Lower leg skin (tissue), 4 donors: ENCODE measurements at regions not wholly inside any gene's neighbourhood (a gene's known extent, or its start where the extent isn't known, plus 50 kb on each side); places are given as distances from the start of the nearest gene placed in this dataset.

ENCODE experiments used
- DNase-seq, 2 donors: peaks; one replicate each; pipeline ENCODE4 v3.0.0-alpha.2; 2019; ENCODE audit warnings: low spot score in 2 of 2
- H3K4me3 ChIP-seq: fragments of 200-600 bp; sonication (generic); 2 replicates; pipeline ENCODE4 v1.5.1; 2017; ENCODE audit warnings: mild to moderate bottlenecking, low read depth; ENCODE audit not compliant: poor library complexity, severe bottlenecking
- POLR2A ChIP-seq, 2 donors: fragments of 450-650 bp; IDR thresholded peaks; one replicate each; pipeline ENCODE4 v1.6.1; 2016 to 2017; ENCODE audit warnings: antibody characterized with exemption in 2 of 2, mild to moderate bottlenecking in 1 of 2, moderate library complexity in 1 of 2
- WGBS, 2 donors: methylation state at CpG; one replicate each; pipeline ENCODE4 v1.1.5; 2018; 5-methylcytosine and 5-hydroxymethylcytosine counted together
- intact Hi-C: fragments of 100-400 bp; cut with DNase I; formaldehyde crosslinking; loops from one replicate; pipeline ENCODE4 v1.15.0; 2023; ENCODE audit warnings: low total_unique reads
- TF ChIP-seq, protein P1 (sequence below), 3 donors: fragments of 450-650 bp; IDR thresholded peaks; one replicate each; pipeline ENCODE4 v1.5.1; 2016; ENCODE audit warnings: antibody characterized with exemption in 3 of 3, mild to moderate bottlenecking in 3 of 3, moderate library complexity in 2 of 3

GRCh38 chr20:52880997-52881396, 91.2 kb upstream of the TSHZ2 start:
- intact Hi-C loops, result no loop called here
- DNase-seq, result no peak
- H3K4me3 ChIP-seq, result no peak overlapping the region
- no peak for TF ChIP-seq POLR2A (IDR thresholded peaks at IDR 0.05)
- TF ChIP-seq, protein P1, sequence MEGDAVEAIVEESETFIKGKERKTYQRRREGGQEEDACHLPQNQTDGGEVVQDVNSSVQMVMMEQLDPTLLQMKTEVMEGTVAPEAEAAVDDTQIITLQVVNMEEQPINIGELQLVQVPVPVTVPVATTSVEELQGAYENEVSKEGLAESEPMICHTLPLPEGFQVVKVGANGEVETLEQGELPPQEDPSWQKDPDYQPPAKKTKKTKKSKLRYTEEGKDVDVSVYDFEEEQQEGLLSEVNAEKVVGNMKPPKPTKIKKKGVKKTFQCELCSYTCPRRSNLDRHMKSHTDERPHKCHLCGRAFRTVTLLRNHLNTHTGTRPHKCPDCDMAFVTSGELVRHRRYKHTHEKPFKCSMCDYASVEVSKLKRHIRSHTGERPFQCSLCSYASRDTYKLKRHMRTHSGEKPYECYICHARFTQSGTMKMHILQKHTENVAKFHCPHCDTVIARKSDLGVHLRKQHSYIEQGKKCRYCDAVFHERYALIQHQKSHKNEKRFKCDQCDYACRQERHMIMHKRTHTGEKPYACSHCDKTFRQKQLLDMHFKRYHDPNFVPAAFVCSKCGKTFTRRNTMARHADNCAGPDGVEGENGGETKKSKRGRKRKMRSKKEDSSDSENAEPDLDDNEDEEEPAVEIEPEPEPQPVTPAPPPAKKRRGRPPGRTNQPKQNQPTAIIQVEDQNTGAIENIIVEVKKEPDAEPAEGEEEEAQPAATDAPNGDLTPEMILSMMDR (IDR thresholded peaks at IDR 0.05), result no peak

- intact Hi-C loops, result no loop called here
- no peak for DNase-seq
- 34% methylated on average over 3 of the region's 3 CpGs for WGBS, 2 donors
- TF ChIP-seq, protein P1 (IDR thresholded peaks at IDR 0.05), result no peak
- TF ChIP-seq POLR2A (IDR thresholded peaks at IDR 0.05), result no peak
- no peak overlapping the region for H3K4me3 ChIP-seq
These were observed 91.9 kb upstream of the TSHZ2 start for GRCh38 chr20:52880259-52880658.

GRCh38 chr20:52874241-52874640, 97.9 kb upstream of the TSHZ2 start:
- H3K4me3 ChIP-seq, result no peak overlapping the region
- DNase-seq, result no peak
- 89% methylated on average over 3 of the region's 3 CpGs for WGBS, 2 donors
- TF ChIP-seq POLR2A (IDR thresholded peaks at IDR 0.05), result no peak
- TF ChIP-seq, protein P1 (IDR thresholded peaks at IDR 0.05), result no peak
- intact Hi-C loops, result no loop called here

DNA sequence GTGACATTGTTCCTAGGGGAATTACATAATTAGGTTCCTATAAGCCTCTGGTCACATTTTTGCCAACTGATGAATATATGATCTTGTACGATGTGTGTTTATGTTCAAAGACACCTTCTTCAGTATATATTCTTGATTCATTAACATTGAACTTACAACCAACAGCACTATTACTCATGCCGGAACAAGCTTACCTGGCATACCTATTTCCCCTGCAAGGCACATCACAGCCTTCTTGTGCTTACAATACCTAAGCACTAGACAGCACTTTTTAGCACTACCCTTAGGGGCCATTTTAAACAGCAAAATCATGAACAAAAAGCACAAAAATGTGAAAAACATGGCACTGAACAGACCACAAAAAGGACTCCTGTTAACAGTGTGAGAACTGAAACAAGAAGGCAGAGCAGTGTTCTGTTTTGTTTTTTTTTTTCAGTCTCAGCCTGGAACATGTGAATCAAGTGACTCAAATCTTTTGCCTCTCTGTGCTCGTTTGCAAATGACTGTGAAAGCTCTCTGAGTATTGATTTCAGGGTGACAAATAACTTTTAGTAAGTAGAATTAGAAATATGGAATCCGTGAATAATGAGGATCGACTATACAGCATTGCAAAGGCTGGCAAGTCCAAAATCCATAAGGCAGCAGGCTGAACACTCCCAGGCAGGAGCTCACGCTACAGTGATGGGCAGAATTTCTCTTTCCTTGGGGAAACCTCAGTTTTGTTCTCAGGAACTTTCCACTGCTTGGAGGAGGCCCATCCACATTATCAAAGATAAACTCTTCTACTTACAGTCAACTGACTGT, 102.3 kb upstream of the TSHZ2 start:
- DNase-seq, result no peak
- WGBS, 2 donors, result 65 to 74% methylated on average over 6 of the region's 6 CpGs
- TF ChIP-seq POLR2A (IDR thresholded peaks at IDR 0.05), result no peak
- TF ChIP-seq, protein P1 (IDR thresholded peaks at IDR 0.05), result no peak
- intact Hi-C loops, result no loop called here
- H3K4me3 ChIP-seq, result no peak overlapping the region

- TF ChIP-seq, protein P1 (IDR thresholded peaks at IDR 0.05), result no peak
- no peak for TF ChIP-seq POLR2A (IDR thresholded peaks at IDR 0.05)
- whole genome bisulfite sequencing, 2 donors, result 94 to 96% methylated on average over 2 of the region's 2 CpGs
- intact Hi-C loops, result no loop called here
- no peak for DNase-seq
- no peak overlapping the region for H3K4me3 ChIP-seq
These were observed 102.9 kb upstream of the TSHZ2 start for GRCh38 chr20:52869276-52869675.

DNA sequence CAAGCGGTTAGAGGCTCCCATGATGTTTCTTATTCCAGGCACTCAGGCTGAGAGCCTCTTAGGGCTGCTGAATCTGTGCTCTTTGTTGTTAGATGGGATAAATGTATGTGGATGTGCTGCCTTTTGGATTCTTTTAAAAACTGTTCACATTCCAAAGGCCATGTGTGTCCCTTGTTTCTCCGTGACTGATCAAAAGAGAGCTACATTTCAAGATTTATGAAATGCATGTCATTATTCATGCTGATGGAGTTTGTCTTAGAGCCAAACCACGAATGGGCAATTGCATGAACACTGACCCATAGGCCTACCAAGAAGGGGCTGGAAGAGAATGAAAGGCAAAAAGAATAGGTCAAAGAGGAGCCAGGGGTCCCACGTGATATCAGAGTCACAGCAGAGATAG, 104.9 kb upstream of the TSHZ2 start:
- no peak for TF ChIP-seq POLR2A (IDR thresholded peaks at IDR 0.05)
- TF ChIP-seq, protein P1 (IDR thresholded peaks at IDR 0.05), result no peak

More for the DNA sequence above, 104.9 kb upstream of the TSHZ2 start:
- intact Hi-C loops, result no loop called here
- 68 to 71% methylated on average over 4 of the region's 4 CpGs for WGBS, 2 donors
- no peak for DNase-seq
- no peak overlapping the region for H3K4me3 ChIP-seq
